T-cell (primary cell): ENCODE measurements at regions not wholly inside any gene's neighbourhood (a gene's known extent, or its start where the extent isn't known, plus 50 kb on each side); places are given as distances from the start of the nearest gene placed in this dataset.

Source experiments
- ATAC-seq, 4 experiments: fragments of 200-7000 bp in 3 of 4; fragments of 150-1000 bp in 1 of 4; cut with Tn5 transposase; replicated peaks in 1 of 4; 1 replicate in 3 of 4; 2 replicates in 1 of 4; pipeline ENCODE4 v1.10.0; 2021; ENCODE audit warnings: moderate library complexity in 3 of 4, mild to moderate bottlenecking in 2 of 4, moderate number of reproducible peaks in 1 of 4
- CTCF ChIA-PET, 2 donors: fragments of 300-600 bp; sonication (Branson Sonifier 250); formaldehyde crosslinking; loops; one replicate each; lab custom pipeline; 2022; ENCODE audit warnings: antibody characterized with exemption in 2 of 2; lab: Charles Lee
- POLR2A ChIA-PET, 2 donors: fragments of 300-600 bp; sonication (Branson Sonifier 250); formaldehyde crosslinking; loops; one replicate each; lab custom pipeline; 2022; ENCODE audit warnings: antibody characterized with exemption in 2 of 2; lab: Charles Lee
- DNase-seq, 35 experiments: peaks; one replicate each; pipeline versions ENCODE4 v3.0.0 to v3.0.0-alpha.2; 2013 to 2023
- H3K27ac ChIP-seq: one replicate; pipeline ENCODE4 v1.5.1; 2013; ENCODE audit warnings: low read length
- H3K27me3 ChIP-seq, 2 experiments: replicated peaks in 1 of 2; 1 replicate in 1 of 2; 2 replicates in 1 of 2; pipeline versions ENCODE4 v1.6.1 to v1.7.0; 2013; ENCODE audit warnings: low read length in 1 of 2, mixed read lengths in 1 of 2; ENCODE audit not compliant: control insufficient read depth in 2 of 2, insufficient read depth in 2 of 2; ENCODE audit errors: extremely low read depth in 1 of 2
- H3K36me3 ChIP-seq, 2 donors: 1 replicate in 1 of 2; 2 replicates in 1 of 2; pipeline versions ENCODE4 v1.6.1 to v1.7.0; 2013; ENCODE audit warnings: low read length in 1 of 2; ENCODE audit not compliant: control insufficient read depth in 2 of 2, insufficient read depth in 1 of 2; ENCODE audit errors: extremely low read depth in 1 of 2
- H3K4me1 ChIP-seq, 2 experiments: 1 replicate in 1 of 2; 2 replicates in 1 of 2; pipeline versions ENCODE4 v1.6.1 to v1.7.0; 2013; ENCODE audit warnings: low read length in 2 of 2, mixed read lengths in 1 of 2; ENCODE audit not compliant: insufficient read depth in 2 of 2, control insufficient read depth in 1 of 2; ENCODE audit errors: extremely low read depth in 1 of 2
- H3K4me3 ChIP-seq, 2 donors: 1 replicate in 1 of 2; 2 replicates in 1 of 2; pipeline versions ENCODE4 v1.5.1 to v1.7.0; 2013; ENCODE audit warnings: mild to moderate bottlenecking in 2 of 2, low read length in 1 of 2, moderate library complexity in 1 of 2; ENCODE audit not compliant: control insufficient read depth in 1 of 2; ENCODE audit errors: extremely low read depth in 1 of 2
- H3K9me3 ChIP-seq: 2 replicates; pipeline ENCODE4 v1.7.0; 2013
- H3K27ac Mint-ChIP-seq, 2 donors: one replicate each; pipeline ENCODE4 v1.8.0; 2020 to 2021; ENCODE audit warnings: mild to moderate bottlenecking in 2 of 2, mixed read lengths in 2 of 2
- H3K27me3 Mint-ChIP-seq, 2 donors: one replicate each; pipeline ENCODE4 v1.8.0; 2021 to 2022; ENCODE audit warnings: mixed read lengths in 2 of 2
- H3K36me3 Mint-ChIP-seq: one replicate; pipeline ENCODE4 v1.8.0; 2021; ENCODE audit warnings: mixed read lengths
- H3K4me1 Mint-ChIP-seq, 3 donors: one replicate each; pipeline ENCODE4 v1.8.0; 2020 to 2022; ENCODE audit warnings: mixed read lengths in 3 of 3, mild to moderate bottlenecking in 1 of 3
- H3K4me3 Mint-ChIP-seq, 3 donors: one replicate each; pipeline ENCODE4 v1.8.0; 2020 to 2022; ENCODE audit warnings: mild to moderate bottlenecking in 3 of 3, mixed read lengths in 3 of 3, moderate library complexity in 3 of 3
- H3K9me3 Mint-ChIP-seq, 3 donors: one replicate each; pipeline ENCODE4 v1.8.0; 2020 to 2022; ENCODE audit warnings: mixed read lengths in 3 of 3
- WGBS: methylation state at CpG from one replicate; pipeline ENCODE4 v1.1.5; 2013; ENCODE audit warnings: missing lambda C conversion rate; ENCODE audit not compliant: insufficient coverage; 5-methylcytosine and 5-hydroxymethylcytosine counted together

GRCh38 chr12:113758165-113758924 lies 207.8 kb downstream of the RBM19 start:
- DNase-seq (no peak), ATAC-seq (no peak)
- Histone ChIP-seq H3K4me3 (no peak overlapping the region), H3K9me3 (no peaks in the 10 kb centered on the region), H3K27ac (no peak overlapping the region), H3K4me1 (no peaks in the 10 kb centered on the region), H3K27me3 (peaks cover 2 to 23% of the 10 kb centered on the region in 2 experiments), H3K36me3 (no peaks in the 10 kb centered on the region)
- Mint-ChIP-seq H3K9me3 (peaks cover 0 to 4% (median 0%) of the 10 kb centered on the region in 3 donors), H3K27ac (no peak overlapping the region), H3K4me3 (no peak overlapping the region), H3K27me3 (peaks cover 36 to 46% of the 10 kb centered on the region in 2 donors), H3K36me3 (no peaks in the 10 kb centered on the region), H3K4me1 (no peaks in the 10 kb centered on the region)
- 7% methylated on average over 3 of the region's 6 CpGs for WGBS
- CTCF ChIA-PET, result no interaction called here
- POLR2A ChIA-PET, result no interaction called here

- Histone ChIP-seq H3K27ac (no peak overlapping the region), H3K36me3 (no peaks in the 10 kb centered on the region), H3K27me3 (peaks cover 0 to 20% of the 10 kb centered on the region in 2 experiments), H3K9me3 (no peaks in the 10 kb centered on the region), H3K4me1 (no peaks in the 10 kb centered on the region), H3K4me3 (no peak overlapping the region)
- Mint-ChIP-seq H3K27me3 (peaks cover 28 to 38% of the 10 kb centered on the region in 2 donors), H3K27ac (no peak overlapping the region), H3K36me3 (no peaks in the 10 kb centered on the region), H3K4me3 (no peak overlapping the region), H3K4me1 (no peaks in the 10 kb centered on the region), H3K9me3 (peaks cover 0 to 4% (median 0%) of the 10 kb centered on the region in 3 donors)
- ChIA-PET POLR2A (no interaction called here), CTCF (no interaction called here)
- 72% methylated on average over 4 of the region's 14 CpGs for WGBS
- no peak for ATAC-seq
- no peak for DNase-seq
These were observed 208.7 kb downstream of the RBM19 start for GRCh38 chr12:113757221-113758002.

- CTCF ChIA-PET, result no interaction called here
- POLR2A ChIA-PET, result no interaction called here
- no peak overlapping the region for H3K27ac Mint-ChIP-seq
- peaks cover 0 to 4% (median 0%) of the 10 kb centered on the region in 3 donors for H3K9me3 Mint-ChIP-seq
- H3K9me3 ChIP-seq, result no peaks in the 10 kb centered on the region
- no peaks in the 10 kb centered on the region for H3K36me3 Mint-ChIP-seq
- H3K4me3 ChIP-seq, result no peak overlapping the region
- H3K27me3 Mint-ChIP-seq, result peaks cover 24 to 35% of the 10 kb centered on the region in 2 donors
- DNase-seq (no peak), ATAC-seq (no peak)
- no peak overlapping the region for H3K27ac ChIP-seq
- H3K4me3 Mint-ChIP-seq, result no peak overlapping the region
- H3K4me1 Mint-ChIP-seq, result no peaks in the 10 kb centered on the region
- no peaks in the 10 kb centered on the region for H3K36me3 ChIP-seq
- H3K27me3 ChIP-seq, result peaks cover 0 to 17% of the 10 kb centered on the region in 2 experiments
- H3K4me1 ChIP-seq, result no peaks in the 10 kb centered on the region
- 50% methylated on average over 2 of the region's 4 CpGs for WGBS
These were observed 209.5 kb downstream of the RBM19 start for GRCh38 chr12:113756609-113757008.

GRCh38 chr12:113755098-113755497 lies 211.0 kb downstream of the RBM19 start:
- POLR2A ChIA-PET, result no interaction called here

GRCh38 chr12:113751513-113751912 lies 214.6 kb downstream of the RBM19 start:
- ChIA-PET CTCF (no interaction called here), POLR2A (no interaction called here)
- no peak for ATAC-seq
- H3K9me3 ChIP-seq, result no peaks in the 10 kb centered on the region
- DNase-seq, result no peak
- Mint-ChIP-seq H3K27ac (no peak overlapping the region), H3K4me1 (no peaks in the 10 kb centered on the region), H3K4me3 (no peak overlapping the region), H3K27me3 (peaks cover 19 to 25% of the 10 kb centered on the region in 2 donors), H3K9me3 (no peaks in the 10 kb centered on the region), H3K36me3 (no peaks in the 10 kb centered on the region)
- WGBS, result 86% methylated on average over 2 of the region's 2 CpGs
- H3K4me3 ChIP-seq, result no peak overlapping the region
- no peaks in the 10 kb centered on the region for H3K36me3 ChIP-seq
- no peak overlapping the region for H3K27ac ChIP-seq
- H3K27me3 ChIP-seq, result peaks cover 0 to 24% of the 10 kb centered on the region in 2 experiments
- no peaks in the 10 kb centered on the region for H3K4me1 ChIP-seq

More at GRCh38 chr12:113755098-113755497, 211.0 kb downstream of the RBM19 start:
- WGBS, result 82% methylated on average over 3 of the region's 5 CpGs
- Mint-ChIP-seq H3K27ac (no peak overlapping the region), H3K4me1 (no peaks in the 10 kb centered on the region), H3K4me3 (no peak overlapping the region), H3K27me3 (peaks cover 20 to 31% of the 10 kb centered on the region in 2 donors), H3K36me3 (no peaks in the 10 kb centered on the region), H3K9me3 (peaks cover 0 to 4% (median 0%) of the 10 kb centered on the region in 3 donors)
- Histone ChIP-seq H3K9me3 (no peaks in the 10 kb centered on the region), H3K4me3 (no peak overlapping the region), H3K4me1 (no peaks in the 10 kb centered on the region), H3K27ac (no peak overlapping the region), H3K36me3 (no peaks in the 10 kb centered on the region), H3K27me3 (peaks cover 0 to 16% of the 10 kb centered on the region in 2 experiments)
- CTCF ChIA-PET, result no interaction called here
- no peak for DNase-seq
- no peak for ATAC-seq

GRCh38 chr12:113749433-113749815 lies 216.7 kb downstream of the RBM19 start:
- H3K4me1 Mint-ChIP-seq, result no peaks in the 10 kb centered on the region
- CTCF ChIA-PET, result no interaction called here
- H3K27ac Mint-ChIP-seq, result no peak overlapping the region
- no peak for DNase-seq
- no peak for ATAC-seq
- Histone ChIP-seq H3K9me3 (no peaks in the 10 kb centered on the region), H3K27ac (no peak overlapping the region), H3K4me1 (no peaks in the 10 kb centered on the region), H3K36me3 (no peaks in the 10 kb centered on the region), H3K4me3 (no peak overlapping the region), H3K27me3 (peaks cover 0 to 19% of the 10 kb centered on the region in 2 experiments)
- POLR2A ChIA-PET, result no interaction called here
- 33% methylated on average over 1 of the region's 1 CpG for WGBS
- no peaks in the 10 kb centered on the region for H3K9me3 Mint-ChIP-seq
- H3K4me3 Mint-ChIP-seq, result no peak overlapping the region
- peaks cover 22 to 31% of the 10 kb centered on the region in 2 donors for H3K27me3 Mint-ChIP-seq
- H3K36me3 Mint-ChIP-seq, result no peaks in the 10 kb centered on the region
